ENCODE measurements at regions not wholly inside any gene's neighbourhood (a gene's known extent, or its start where the extent isn't known, plus 50 kb on each side); places are given as distances from the start of the nearest gene placed in this dataset.
"Not testable (repeated sequence)": the region's sequence is repeated elsewhere in the genome, so short reads cannot be mapped to it uniquely, and the experiment has no call there.

DNA sequence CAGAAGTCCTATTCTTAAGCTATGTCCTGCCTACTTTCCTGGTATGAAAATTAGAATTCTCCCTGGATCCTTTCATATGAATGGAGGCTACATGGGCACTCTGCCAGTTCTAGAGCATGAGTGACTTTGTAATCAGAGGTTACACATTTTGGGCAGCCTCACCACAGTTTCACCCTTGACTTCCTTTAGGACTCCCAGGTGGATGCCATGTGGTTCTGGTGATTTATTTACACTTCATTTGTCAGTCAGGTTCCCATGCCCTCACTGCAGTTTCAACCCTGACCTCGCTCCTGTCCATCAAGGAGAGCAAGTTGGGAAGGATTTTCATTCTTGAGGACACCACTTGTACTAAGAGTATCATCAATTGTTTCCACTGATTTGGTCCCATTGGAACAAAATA lies 344.4 kb upstream of the FRG2C start:
- TF ChIP-seq, protein P1, sequence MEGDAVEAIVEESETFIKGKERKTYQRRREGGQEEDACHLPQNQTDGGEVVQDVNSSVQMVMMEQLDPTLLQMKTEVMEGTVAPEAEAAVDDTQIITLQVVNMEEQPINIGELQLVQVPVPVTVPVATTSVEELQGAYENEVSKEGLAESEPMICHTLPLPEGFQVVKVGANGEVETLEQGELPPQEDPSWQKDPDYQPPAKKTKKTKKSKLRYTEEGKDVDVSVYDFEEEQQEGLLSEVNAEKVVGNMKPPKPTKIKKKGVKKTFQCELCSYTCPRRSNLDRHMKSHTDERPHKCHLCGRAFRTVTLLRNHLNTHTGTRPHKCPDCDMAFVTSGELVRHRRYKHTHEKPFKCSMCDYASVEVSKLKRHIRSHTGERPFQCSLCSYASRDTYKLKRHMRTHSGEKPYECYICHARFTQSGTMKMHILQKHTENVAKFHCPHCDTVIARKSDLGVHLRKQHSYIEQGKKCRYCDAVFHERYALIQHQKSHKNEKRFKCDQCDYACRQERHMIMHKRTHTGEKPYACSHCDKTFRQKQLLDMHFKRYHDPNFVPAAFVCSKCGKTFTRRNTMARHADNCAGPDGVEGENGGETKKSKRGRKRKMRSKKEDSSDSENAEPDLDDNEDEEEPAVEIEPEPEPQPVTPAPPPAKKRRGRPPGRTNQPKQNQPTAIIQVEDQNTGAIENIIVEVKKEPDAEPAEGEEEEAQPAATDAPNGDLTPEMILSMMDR (IDR thresholded peaks at IDR 0.05): not testable (repeated sequence)
- not testable (repeated sequence) for TF ChIP-seq EZH2 (IDR thresholded peaks at IDR 0.05; ENCODE audit: borderline replicate concordance, insufficient read depth, low read depth, low read length, poor library complexity, severe bottlenecking)
